ENCODE measurements at regions not wholly inside any gene's neighbourhood (a gene's known extent, or its start where the extent isn't known, plus 50 kb on each side); places are given as distances from the start of the nearest gene placed in this dataset.

DNA sequence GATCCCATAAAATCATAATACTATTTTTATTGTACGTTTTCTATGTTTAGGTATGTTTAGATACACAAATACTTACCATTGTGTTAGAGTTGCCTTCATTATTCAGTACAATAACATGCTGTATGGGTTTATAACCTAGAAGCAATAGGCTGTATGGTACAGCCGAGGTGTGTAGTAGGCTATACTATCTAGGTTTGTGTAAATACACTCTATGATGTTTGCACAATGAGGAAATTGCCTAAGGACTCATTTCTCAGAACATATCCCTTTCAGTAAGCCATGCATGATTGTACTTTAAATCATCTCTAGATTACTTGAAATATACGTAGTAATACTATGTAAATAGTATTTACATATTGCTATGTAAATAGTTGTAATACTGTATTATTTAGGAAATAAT lies 156.7 kb downstream of the CDCA7 start:
- BruUV-seq (replicated peaks), result no TSS peak
- Mint-ChIP-seq H3K4me3 (ENCODE audit: low read depth, unreplicated experiment) (no peak overlapping the region), H3K9me3 (ENCODE audit: low read depth, unreplicated experiment) (no peaks in the 10 kb centered on the region), H3K27me3 (ENCODE audit: unreplicated experiment) (no peaks in the 10 kb centered on the region), H3K4me1 (ENCODE audit: low read depth, unreplicated experiment) (no peaks in the 10 kb centered on the region), H3K36me3 (ENCODE audit: insufficient read depth, unreplicated experiment) (no peaks in the 10 kb centered on the region), H3K27ac (ENCODE audit: unreplicated experiment) (no peak overlapping the region)
- DNase-seq, result no peak
- intact Hi-C loops (cut with micrococcal nuclease; ENCODE audit: unreplicated experiment), result no loop called here
- CTCF ChIA-PET, result no interaction called here
- TF ChIP-seq, protein P1, sequence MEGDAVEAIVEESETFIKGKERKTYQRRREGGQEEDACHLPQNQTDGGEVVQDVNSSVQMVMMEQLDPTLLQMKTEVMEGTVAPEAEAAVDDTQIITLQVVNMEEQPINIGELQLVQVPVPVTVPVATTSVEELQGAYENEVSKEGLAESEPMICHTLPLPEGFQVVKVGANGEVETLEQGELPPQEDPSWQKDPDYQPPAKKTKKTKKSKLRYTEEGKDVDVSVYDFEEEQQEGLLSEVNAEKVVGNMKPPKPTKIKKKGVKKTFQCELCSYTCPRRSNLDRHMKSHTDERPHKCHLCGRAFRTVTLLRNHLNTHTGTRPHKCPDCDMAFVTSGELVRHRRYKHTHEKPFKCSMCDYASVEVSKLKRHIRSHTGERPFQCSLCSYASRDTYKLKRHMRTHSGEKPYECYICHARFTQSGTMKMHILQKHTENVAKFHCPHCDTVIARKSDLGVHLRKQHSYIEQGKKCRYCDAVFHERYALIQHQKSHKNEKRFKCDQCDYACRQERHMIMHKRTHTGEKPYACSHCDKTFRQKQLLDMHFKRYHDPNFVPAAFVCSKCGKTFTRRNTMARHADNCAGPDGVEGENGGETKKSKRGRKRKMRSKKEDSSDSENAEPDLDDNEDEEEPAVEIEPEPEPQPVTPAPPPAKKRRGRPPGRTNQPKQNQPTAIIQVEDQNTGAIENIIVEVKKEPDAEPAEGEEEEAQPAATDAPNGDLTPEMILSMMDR (IDR thresholded peaks at IDR 0.05; ENCODE audit: unreplicated experiment), result no peak

DNA sequence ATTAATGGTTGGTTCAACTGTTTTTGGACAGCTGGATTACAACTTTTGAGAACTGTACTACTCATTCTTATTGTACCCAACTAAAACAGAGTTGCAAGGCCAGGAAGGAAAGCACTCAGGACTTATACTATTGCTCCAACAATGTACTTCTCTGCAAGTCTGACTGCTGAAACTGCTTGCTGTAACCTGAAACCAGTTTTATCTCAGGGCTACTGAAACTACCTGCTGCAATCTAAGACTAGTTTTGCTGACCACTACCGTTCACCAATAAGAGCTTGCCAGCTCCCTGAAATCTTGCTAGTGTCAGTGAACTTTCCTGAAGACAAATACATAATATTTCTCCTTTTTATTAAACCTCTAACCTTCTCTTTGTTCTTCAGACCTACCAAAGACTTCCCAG lies 157.3 kb downstream of the CDCA7 start:
- Mint-ChIP-seq H3K36me3 (ENCODE audit: insufficient read depth, unreplicated experiment) (no peaks in the 10 kb centered on the region), H3K4me3 (ENCODE audit: low read depth, unreplicated experiment) (no peak overlapping the region), H3K4me1 (ENCODE audit: low read depth, unreplicated experiment) (no peaks in the 10 kb centered on the region), H3K9me3 (ENCODE audit: low read depth, unreplicated experiment) (no peaks in the 10 kb centered on the region), H3K27me3 (ENCODE audit: unreplicated experiment) (no peaks in the 10 kb centered on the region), H3K27ac (ENCODE audit: unreplicated experiment) (no peak overlapping the region)
- no TSS peak for BruUV-seq (replicated peaks)
- CTCF ChIA-PET, result no interaction called here
- TF ChIP-seq, protein P1 (IDR thresholded peaks at IDR 0.05; ENCODE audit: unreplicated experiment), result no peak
- DNase-seq, result no peak
- intact Hi-C loops (cut with micrococcal nuclease; ENCODE audit: unreplicated experiment), result no loop called here

DNA sequence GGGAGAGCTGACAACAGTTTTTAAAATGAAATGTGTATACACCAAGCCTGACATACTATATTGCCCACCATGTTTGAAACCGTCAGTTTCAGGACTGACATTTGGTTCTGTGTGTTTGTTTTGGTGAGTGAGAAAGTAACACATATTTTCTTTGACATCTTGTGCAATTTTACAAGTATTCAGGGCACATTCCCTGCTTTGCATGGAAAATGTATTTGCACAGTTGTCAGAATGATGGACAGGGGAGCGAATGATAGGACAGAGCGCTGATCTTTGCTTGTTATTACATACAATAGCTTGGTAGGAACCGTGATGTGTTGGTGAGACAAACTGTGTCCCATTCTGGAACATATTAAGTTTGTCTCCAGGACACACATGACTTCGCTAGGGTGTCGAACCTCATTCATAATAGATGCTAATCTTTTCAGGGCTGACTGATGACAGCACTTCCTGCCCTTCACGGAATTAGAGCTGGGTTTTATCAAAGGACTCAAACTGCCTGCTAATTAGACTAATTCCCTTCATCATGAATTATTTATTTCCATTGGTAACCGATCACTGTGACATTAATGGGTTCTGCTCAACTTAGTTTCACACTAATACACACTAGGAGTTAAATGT lies 158.5 kb downstream of the CDCA7 start:
- TF ChIP-seq, protein P1 (IDR thresholded peaks at IDR 0.05; ENCODE audit: unreplicated experiment), result no peak
- H3K36me3 Mint-ChIP-seq (ENCODE audit: insufficient read depth, unreplicated experiment), result no peaks in the 10 kb centered on the region
- CTCF ChIA-PET, result no interaction called here
- H3K27me3 Mint-ChIP-seq (ENCODE audit: unreplicated experiment), result no peaks in the 10 kb centered on the region
- DNase-seq, result no peak
- no peaks in the 10 kb centered on the region for H3K4me1 Mint-ChIP-seq (ENCODE audit: low read depth, unreplicated experiment)
- no peak overlapping the region for H3K4me3 Mint-ChIP-seq (ENCODE audit: low read depth, unreplicated experiment)
- H3K9me3 Mint-ChIP-seq (ENCODE audit: low read depth, unreplicated experiment), result peaks cover 3% of the 10 kb centered on the region
- H3K27ac Mint-ChIP-seq (ENCODE audit: unreplicated experiment), result no peak overlapping the region
- no TSS peak for BruUV-seq (replicated peaks)
- intact Hi-C loops (cut with micrococcal nuclease; ENCODE audit: unreplicated experiment), result no loop called here

DNA sequence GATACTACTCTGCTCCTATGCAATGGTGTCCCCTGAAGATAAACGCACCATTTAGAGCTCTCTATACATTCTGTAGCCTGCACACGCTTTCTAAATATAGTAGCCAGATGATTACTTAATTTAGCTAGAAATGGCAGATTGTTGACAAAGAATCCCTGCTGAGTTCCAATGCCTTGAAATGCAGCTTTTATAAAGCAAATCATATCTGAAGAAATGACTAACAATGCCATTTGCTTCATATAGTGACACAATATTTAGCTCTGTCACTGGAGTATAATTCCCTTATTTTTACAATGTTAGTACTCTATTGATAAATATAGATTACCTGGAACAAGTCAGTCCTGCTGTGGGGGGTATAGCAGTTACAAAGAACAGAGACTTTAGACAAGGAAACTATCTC lies 166.2 kb downstream of the CDCA7 start:
- TF ChIP-seq, protein P1 (IDR thresholded peaks at IDR 0.05; ENCODE audit: unreplicated experiment), result no peak
- no TSS peak for BruUV-seq (replicated peaks)
- peaks cover 6% of the 10 kb centered on the region for H3K9me3 Mint-ChIP-seq (ENCODE audit: low read depth, unreplicated experiment)
- H3K4me1 Mint-ChIP-seq (ENCODE audit: low read depth, unreplicated experiment), result peaks cover 13% of the 10 kb centered on the region
- H3K4me3 Mint-ChIP-seq (ENCODE audit: low read depth, unreplicated experiment), result no peak overlapping the region
- CTCF ChIA-PET, result no interaction called here
- intact Hi-C loops (cut with micrococcal nuclease; ENCODE audit: unreplicated experiment), result no loop called here
- no peak overlapping the region for H3K27ac Mint-ChIP-seq (ENCODE audit: unreplicated experiment)
- H3K27me3 Mint-ChIP-seq (ENCODE audit: unreplicated experiment), result no peaks in the 10 kb centered on the region
- H3K36me3 Mint-ChIP-seq (ENCODE audit: insufficient read depth, unreplicated experiment), result no peaks in the 10 kb centered on the region
- DNase-seq, result no peak
